GM21619 (cell line): ENCODE measurements at regions not wholly inside any gene's neighbourhood (a gene's known extent, or its start where the extent isn't known, plus 50 kb on each side); places are given as distances from the start of the nearest gene placed in this dataset.

Source experiments
- ATAC-seq: cut with Tn5 transposase; IDR thresholded peaks from one replicate; pipeline ENCODE4 v1.9.1; 2021; ENCODE audit not compliant: unreplicated experiment

DNA sequence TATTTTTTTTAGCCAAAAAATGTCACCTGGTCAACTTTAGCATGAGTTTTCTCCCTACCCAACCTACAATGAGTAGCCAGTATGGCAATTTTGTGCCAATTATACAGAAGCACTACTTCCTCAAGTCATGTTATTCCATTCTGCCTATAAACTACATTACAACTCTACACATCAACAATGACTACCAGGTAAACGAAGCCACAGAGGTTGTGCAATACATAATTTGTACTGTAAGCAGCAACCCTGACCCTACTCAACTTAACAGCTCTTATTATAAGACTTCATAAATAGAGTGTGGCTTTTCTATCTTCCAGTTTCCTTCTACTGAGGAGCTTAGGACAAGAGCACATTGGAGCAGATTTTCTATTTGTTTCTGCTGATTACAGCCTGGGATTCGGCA is 160.5 kb downstream of the HS3ST1 start:
- no peak for ATAC-seq

DNA sequence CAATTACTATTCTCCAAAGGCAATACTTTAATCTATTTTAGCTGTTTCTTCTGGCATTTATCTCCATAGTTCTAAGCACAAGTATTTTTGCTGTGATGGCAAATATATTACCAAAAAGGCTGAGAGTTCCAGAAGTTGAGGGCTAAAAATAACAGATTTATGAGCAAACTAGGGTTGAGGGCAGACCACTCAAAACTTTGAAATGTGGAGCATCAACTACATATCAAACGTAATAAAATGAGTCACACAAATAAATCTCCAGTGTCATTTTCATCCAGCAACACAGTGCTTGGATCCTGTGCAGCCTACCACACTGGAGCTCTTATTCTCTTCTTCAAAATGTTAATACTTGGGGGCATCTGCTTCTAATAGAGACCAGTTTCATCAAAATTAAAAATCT is 163.9 kb downstream of the HS3ST1 start:
- ATAC-seq = no peak

DNA sequence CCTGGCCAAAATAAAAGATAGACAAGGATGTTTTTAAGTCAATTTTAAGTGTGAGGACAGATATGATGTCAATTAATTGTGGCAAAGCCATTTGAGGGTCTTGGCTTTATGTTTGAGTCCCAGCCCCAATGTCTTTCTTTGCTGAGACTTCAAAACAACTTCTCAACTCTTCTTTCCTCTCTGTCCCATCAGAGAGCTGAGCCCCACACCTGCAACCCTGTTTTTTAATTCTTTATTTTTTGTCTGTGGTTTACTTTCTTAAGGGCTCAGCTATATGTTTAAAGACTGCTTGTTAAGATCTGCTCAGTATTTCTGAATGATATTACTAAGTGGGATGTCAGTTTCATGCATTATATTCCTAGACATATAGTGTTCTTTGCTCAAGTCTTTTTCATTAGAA is 164.3 kb downstream of the HS3ST1 start:
- ATAC-seq = no peak

DNA sequence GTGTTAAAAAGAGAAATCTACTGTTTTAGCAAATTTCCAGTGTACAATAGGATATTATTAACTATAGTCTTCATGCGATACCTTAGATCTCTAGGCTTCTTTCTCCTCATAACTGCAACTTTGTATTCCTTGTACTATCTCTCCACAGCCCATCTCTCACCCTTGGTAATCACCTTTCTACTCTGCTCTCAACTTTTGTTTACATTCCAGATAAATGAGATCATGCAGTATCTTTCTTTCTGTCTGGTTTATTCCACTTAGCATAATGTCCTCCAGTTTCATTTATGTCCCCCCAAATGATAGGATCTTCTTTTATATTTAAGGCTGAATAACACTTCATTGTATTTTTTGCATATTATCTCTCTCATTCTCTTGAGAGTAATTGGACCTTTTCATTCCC is 165.5 kb downstream of the HS3ST1 start:
- no peak for ATAC-seq

DNA sequence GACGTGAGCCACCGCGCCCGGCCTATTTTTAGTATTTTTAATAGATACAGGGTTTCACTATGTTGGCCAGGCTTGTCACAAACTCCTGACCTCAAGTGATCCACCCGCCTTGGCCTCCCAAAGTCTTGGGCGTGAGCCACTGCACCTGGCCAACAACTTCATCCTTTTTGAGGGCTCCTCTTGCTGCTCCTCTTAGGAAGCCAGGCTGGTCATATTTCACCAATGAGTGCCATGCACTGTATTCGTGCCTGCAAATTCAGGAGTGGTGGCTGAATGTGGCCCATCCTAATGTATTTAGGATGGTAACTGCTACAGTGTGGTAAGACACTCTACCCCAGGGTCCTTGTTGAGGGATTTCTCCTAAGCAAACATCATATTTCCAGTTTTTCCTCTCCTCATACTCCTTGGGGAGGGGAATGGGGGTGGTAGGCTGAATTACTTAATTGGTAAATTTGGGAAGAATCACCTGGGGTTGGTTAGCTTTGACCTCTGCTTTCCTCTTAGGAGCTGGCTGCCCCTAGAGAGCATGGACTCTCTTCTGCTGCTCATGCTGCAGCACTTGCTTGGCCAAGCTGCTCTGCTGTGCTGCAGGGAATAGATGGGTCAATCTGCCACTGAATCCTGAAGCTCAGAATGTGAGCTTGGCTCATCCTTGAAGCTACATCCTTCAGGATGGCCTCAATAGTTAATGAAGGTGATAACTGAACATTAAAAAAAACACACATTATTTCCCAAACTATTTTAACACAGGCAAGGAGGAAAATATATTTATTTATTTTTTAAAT is 167.4 kb downstream of the HS3ST1 start:
- ATAC-seq = no peak

DNA sequence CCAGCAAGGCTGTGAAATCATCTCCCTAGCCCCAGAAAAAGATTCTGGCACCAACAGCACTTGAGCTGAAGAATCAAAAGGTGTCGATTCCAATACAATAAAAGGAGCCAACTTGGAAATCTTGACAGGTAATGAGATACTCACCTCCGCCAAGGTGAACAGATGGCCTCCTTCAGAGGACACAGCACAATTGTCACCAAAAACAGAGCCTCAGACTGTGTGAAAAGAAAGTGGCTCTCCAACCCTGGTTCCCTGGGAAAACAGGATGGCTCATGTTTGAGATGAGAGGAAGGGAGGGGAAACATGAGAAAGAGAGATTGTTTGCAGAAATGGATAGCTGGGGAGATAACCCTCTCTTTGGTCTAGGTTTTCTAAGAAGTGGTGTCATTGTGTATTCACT is 168.9 kb downstream of the HS3ST1 start:
- ATAC-seq = no peak

DNA sequence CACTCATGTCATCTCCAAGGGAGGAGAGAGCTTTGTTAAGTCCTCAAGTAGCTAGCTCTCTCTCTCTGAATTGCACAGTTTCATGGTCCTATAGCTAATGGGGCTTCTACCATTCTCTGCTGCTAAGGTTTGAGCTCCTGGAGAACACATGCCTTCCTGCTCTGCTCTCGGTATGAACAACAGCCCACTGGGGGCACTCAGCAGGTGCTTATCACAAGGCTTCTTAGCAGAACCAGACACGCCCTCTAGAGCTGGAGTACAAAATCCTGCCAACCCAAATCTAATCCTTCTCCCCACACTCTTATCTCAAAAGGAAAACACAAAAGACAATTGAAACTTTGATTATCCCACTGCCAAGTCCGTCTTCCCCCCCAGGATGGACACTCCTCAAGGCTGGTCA is 176.5 kb downstream of the HS3ST1 start:
- ATAC-seq = no peak

DNA sequence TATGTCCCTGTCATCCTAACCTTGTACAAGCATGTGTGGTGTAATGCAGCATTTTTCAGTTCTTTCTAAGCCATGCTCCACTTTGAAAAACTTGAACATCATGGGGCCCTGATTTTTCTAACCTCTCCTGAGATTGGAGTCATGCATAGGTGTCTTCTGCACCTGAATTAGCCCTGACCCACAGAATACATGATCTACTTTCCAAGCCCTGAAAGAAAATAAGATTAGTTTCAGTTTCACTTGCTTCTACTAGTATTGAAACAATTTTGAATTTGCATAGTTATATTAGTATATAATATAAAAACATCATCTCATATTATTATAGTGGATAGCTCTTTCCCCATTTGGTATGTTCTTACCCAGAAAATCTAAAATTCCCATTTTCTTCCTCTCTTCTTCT is 178.2 kb downstream of the HS3ST1 start:
- peak; percentile 51 for ATAC-seq

DNA sequence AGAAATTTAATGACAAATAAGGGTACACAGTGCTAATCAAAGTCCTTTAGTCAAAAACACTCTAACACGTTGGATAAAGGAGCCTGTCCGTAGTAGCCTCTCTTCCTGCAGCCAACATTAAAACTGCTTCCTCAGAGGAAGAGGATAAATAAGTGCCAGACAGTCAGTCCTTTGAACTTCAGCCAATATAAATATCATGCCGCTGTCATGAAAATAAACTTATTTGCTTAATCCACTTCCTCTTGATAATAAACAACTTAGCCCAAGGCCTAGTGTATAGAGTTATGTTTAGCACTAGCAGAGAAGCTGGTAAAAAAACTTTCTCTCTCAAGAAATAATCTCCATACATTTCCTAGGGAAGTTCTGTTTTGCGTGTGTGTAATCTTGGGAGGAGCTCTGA is 196.7 kb downstream of the HS3ST1 start:
- ATAC-seq = no peak

DNA sequence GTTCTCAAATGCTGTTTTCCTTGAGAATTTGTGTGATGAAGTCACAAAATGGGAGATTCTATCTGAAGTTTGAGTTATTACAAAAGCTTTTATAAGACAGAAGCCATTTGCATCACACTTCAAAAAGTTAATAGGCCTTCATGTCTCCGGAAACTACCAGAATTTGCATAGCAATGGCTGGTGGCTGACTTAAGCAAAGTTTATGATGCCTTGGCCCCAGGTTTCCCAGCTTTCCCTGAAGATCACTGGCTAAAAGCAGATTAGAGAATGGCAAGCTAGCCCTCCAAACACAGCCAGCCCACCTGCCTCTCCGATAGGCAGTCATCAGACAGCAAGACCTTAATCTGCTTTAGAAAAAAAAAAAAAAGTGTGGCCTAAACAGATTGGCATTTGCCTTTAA is 197.8 kb downstream of the HS3ST1 start:
- ATAC-seq = no peak

DNA sequence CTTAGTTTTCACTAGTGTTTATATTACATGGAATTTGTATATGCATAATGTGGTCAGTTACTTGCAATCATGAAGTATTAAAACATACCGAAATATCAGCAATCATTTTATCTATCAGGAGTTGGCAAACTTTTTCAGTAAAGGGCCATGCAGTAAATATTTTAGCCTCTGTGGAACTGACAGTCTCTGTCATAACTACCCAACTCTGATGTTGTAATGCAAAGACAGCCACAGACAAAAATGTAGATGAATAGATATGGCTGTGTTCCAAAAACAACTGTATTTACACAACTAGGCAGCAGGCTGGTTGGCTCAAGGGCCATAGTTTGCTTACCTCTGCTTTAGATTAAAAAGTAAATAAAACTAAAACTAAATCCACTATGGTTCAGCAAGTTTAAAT is 200.2 kb downstream of the HS3ST1 start:
- no peak for ATAC-seq

DNA sequence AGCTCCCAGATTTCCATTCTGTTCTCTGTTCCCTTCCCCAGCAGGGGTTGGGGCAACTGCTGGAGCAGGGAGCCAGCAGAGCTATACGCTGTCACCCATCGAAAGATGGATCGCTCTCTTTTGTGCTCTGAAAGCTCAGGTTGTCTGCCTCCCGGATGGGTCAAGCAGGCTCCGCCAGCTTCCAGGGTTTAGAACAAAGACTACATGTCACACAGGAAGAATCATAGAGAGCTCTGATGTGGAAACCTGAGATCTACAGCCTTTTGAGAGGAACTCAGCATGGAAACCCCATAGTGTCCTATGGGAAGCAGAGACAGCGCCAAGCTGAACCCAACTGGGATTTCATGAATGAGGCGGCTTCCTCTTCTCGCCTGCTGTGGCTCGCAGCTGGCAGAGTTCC is 205.4 kb downstream of the HS3ST1 start:
- no peak for ATAC-seq

DNA sequence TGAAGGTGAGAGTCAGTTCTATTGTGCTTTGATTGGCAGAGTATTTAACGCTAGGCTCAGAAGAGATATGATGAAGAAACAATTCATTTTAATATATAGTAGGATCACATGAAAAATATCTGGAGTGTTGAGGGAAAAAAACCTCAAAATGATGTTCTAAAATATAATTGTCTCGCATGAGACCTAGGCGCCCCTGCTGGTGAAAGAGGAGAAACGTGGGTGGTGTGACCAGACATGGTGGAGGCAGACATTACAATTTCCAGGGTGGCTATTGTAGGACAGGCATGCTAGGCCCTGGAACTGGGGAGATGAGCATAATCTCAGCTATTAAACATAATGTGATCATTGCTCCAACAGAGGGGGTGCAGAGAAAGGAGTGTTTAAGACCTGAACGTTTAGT is 210.0 kb downstream of the HS3ST1 start:
- no peak for ATAC-seq

DNA sequence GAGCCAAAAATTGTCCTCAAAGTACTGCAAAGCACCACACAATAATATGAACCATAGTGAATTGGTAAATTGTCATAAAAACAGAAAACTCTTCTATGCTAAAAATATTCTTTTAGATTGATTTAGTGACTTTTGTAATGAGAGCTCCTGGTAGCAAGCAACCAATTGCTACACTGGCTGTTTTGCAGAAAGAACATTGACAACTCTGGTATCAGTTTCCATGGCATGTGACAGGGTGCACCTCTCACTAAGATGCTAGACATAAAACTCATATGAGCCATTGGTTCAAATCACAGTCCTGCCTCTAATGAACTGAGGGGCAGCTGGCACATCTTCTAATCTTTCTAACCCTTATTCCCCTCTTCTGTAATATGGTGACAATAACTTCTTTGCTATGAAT is 212.2 kb downstream of the HS3ST1 start:
- ATAC-seq = no peak

DNA sequence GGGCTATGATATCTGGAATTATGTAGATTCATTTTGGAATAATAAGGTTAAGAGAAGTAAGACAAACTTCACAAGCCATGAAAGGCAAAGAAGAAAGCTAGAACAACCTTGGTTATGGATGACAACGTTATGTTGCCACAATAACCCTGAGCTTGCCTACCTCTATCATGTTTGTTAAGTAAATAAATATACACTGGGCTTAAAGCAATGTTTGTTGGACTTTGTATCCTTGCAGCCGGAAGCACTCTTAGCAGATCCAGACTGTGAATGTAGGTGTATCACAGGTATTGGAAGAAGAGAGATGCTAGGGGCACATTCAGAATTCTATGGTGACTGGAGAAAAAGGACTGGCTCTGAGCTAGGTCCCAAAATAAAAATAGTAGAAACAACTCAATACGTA is 214.4 kb downstream of the HS3ST1 start:
- no peak for ATAC-seq

DNA sequence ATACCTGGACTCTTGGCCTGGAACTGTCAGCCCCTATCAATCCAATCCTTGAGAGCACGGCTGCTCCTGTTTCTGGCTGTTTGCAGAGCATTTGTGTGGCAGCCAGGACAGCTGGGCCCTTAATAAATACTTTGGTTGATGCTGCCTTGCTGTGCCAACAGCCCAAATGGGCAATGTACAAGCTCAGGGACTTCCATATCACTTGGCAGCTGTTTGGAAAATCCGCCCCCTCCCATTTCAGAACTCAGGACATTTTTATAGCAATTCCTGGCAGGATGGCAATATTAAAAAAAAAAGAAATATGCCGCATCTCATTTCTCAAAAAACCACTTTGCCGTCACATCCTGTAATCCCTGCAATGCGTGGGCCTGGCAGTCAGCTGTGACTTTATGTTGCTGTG is 218.9 kb downstream of the HS3ST1 start:
- ATAC-seq = no peak

DNA sequence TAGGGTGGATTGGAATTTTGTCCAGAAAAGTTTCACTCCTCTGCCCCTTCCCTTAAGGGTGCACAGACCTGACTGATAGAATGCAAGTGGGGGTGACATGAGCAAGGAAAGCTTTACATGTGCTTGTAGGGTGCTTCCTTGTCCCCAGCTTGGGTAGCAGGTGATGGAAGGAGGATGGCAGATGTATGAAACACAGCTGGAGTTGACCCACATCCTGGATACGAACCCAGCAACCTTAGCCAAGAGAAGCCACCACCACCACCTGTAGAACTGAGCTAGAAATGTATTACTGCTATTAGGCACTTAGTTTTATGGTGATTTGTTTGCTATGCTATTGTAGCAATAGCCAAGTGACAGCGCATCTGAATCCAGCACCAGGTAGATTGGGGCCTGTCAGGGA is 227.4 kb downstream of the HS3ST1 start:
- ATAC-seq = no peak

DNA sequence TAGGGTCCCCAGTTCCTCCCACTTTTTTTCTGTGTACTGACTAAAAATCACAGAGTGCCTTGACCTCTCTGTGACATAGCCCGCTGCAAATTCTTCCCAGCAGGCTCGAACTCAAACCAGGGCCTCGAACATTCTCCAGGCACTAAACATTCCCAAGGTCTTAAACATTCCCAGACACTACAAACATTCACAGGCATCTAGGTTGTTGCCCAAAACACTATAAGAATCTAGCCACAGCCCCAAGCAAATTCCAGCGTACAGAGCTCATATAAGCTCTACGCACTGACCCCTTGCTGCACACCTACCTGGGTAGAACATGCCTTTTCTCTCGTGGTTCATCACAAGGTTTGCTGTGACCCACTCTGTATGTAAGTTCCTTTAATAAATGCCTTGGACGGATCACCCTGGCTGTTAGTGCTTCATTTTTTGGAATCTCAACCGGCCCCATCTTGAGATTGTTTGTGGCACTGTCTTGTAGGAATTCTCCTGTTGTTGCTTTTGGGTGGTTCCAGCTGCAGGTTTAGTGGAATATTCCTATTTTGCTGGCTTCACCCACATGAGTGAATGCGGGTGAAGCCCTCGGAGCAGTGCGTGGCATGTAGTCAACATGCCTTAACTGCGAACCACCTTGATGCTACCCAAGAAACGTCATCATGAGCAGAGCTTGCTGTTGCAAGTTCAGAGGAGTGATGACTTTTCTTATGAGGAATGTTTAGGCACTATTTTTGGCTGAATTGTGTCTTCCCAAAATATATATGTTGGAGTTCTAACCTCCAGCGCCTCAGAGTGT is 230.0 kb downstream of the HS3ST1 start:
- no peak for ATAC-seq

DNA sequence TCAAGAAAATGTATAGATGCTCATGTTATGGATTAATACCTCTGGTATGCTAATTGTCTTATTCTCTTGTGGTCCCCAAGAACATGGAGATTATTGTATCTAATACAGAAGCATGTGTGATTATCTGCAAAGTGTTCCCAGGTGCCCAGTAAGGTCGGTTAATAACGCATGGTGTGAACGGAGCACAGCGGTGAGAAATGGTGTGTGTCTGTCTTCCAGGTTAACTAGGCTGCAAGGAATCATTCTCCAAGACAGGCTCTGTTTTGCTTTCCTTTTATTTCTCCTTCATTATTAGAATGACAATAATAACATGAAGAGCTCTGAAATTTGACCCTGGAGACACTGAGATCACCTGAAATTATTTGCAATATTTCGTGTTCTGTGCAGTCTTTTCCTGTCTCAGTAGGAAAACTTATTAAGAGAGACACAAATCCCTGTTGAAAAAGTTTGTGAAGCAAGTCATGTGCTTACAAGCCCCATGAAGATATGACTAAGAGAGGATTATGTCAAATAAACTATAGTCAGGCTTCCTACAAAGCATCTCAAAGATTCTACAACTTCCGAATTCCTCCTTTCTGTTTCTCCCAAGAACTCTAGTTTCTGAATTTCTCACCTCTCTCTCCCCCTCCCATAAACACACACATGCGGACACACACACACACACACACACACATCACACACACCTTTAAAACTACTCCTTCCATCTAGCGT is 230.9 kb downstream of the HS3ST1 start:
- ATAC-seq = no peak

DNA sequence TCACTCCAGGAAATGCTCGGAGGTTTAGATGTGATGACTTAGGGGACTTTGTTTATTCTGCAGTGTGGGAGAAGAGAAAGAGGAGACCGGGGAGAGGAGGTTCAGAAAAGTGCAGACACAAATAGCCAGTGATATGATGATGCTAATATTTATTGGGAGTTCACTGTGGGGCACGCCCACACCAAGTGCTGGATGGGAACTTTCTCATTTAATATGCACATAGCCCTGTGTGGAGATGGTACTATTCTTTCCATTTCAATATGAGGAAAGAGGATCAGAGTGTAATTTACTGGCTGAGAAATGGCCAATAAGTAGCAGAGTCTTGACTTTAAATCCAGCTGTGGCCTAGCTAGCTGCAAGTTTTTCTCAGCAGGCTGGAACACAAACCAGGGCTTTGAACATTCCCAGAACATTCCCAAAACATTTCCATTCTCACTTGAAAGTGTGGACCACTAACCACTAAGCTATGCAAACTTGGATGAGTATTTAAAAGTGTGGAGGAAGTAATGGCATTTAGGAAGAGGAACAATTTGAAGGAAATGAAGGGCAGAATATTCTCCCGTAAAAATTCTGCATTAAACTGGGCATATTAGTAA is 231.7 kb downstream of the HS3ST1 start:
- no peak for ATAC-seq

DNA sequence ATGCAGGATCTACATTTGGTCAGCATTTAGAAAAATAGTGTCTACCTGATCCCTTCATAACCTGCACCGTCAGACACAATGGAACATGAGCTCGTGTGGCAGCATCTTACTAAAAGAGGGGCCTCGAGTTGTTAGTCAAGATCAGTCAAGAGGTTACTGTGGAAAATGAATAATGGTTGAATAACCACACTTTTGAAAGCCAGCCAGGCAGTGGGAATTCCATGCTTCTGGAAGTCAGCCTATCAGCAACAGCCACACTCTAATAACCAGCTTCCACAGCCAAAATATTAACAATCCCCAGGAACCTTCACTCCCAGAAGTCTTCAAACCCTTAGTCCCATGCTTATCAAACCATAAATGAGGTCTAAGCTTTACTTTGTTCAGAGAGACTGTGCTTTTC is 234.3 kb downstream of the HS3ST1 start:
- no peak for ATAC-seq

DNA sequence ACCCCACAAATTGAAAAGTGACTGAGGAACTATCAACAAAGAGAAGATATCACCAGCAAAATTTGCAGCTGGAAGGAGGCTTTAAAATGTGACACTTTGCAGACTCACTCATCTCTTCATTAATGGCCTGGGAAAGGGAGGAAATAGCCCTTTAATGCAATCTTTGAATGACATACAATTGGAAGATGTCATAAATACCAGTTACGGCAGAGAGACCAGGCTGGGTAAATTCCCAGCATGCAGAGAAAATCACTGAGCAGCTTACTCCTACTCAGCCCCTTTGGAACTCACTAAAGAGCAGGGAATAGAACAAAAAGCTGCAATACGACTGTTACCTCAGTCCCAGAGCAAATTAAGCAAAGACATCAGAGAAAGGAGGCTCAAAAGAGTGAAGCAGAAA is 238.9 kb downstream of the HS3ST1 start:
- ATAC-seq = no peak
